Renal cortex interstitium (tissue), 11 donors: ENCODE measurements at regions not wholly inside any gene's neighbourhood (a gene's known extent, or its start where the extent isn't known, plus 50 kb on each side); places are given as distances from the start of the nearest gene placed in this dataset.

Source experiments
- DNase-seq, 11 donors: peaks; one replicate each; pipeline ENCODE4 v3.0.0-alpha.2; 2013; ENCODE audit warnings: low read depth in 9 of 11, low spot score in 4 of 11; ENCODE audit errors: extremely low read depth in 1 of 11

GRCh38 chr5:23385036-23385435, 122.4 kb upstream of the PRDM9 start:
- no peak for DNase-seq

DNA sequence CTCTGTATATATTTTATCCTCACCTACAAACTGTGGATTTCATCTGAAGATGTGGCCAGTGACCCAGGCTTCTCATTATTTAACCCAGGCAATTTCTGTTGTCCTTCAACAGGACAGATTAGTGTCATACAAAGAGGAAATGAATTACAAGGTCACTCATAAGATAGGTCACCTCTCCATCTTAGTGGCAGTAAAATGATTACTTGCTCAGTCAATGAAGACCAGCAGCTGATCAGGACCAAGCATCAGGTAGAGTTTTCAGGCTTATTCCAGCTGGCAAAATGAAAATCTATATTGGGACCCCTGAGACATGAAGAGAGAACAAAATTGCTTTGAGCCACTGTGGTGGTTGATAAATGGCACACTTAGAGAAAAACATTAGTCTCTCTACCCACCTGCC, 135.2 kb upstream of the PRDM9 start:
- no peak for DNase-seq

GRCh38 chr5:23368393-23368792, 139.0 kb upstream of the PRDM9 start:
- DNase-seq = no peak

- no peak for DNase-seq
These were observed 139.5 kb upstream of the PRDM9 start for GRCh38 chr5:23367874-23368273.

DNA sequence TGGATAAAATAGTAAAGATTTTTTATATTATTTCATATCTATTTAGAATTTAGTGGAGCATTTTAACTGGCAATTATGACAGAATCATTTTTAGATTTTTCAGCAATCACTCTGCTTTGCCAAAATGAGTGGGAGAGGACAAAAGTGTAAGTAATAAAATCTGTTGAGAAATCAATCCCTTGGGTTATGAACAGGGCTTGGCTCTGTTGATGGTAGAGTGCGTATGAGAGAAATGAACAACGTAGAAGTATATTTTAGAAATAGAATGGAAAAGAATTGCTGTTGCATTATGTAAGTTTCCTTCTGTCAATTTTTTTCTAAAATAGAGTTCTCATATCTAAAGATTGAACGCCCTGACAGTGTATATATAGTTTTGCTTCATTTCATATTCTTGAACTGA, 154.1 kb upstream of the PRDM9 start:
- DNase-seq = no peak

GRCh38 chr5:23352446-23352845, 155.0 kb upstream of the PRDM9 start:
- no peak for DNase-seq

DNA sequence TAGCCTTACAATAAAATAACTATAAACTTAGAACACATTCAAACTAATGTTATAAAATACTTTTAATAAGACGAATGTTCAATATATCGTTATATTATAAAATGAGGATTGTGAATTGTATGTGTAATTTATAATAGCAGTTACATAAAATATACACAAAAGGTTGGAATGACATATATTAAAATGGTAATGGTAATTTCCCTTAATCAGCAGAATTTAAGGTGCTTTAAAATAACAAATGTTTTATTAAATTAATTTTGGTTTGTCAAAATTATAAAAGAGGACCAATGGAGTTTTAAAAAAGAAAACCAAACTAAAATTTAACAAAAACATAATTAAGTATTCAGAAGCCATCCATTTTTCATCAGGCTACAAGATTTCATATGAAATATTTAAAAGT, 164.3 kb upstream of the PRDM9 start:
- no peak for DNase-seq

DNA sequence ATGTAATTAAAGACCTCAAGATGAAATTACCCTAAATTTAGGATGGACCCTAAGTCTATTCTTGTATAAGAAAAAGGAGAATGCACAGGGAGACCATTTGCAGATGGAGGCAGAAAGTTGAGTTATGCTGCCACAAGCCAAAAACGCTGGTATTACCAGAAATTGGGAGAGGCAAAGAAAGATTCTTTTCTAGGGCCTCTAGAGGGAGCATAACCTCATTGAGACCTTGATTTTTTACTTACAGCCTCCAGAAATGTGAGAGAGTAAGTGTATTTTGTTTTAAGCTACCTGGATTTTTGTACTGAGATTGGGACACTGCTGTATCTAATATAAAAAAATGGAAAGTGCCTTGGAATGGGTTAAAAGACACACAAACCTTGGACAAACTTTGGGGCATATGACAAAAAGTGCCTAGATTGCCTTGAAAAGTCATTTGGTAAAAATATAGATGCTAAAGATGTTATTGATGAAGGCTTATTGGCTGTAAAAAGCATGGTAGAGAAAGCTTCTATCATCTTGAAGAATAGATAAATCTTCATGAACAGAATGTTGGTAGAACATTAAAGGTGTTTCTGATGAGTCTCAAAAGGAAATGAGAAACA, 174.7 kb upstream of the PRDM9 start:
- DNase-seq = peak in 1 of 11 donors; percentile 7

DNA sequence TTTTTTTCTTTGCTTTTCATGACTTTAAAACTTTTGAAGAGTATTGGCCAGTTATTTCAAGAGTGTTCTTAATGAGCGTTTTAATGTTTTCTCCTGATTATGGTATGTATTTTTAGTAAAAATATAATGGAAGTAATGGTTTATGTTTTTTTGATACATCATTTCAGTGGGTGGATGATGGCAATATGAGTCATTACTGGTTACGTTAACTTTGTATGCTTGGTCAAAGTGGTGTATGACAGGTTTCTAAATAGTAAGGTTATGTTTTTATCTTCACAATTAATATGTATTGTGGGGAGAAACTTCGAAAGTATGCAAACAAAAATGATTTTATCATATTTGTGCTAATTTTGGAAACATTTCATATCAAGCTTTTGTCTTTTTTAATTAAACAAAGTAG, 176.7 kb upstream of the PRDM9 start:
- DNase-seq = no peak

GRCh38 chr5:23319901-23320300, 187.5 kb upstream of the PRDM9 start:
- DNase-seq = peak in 4 of 11 donors; percentile 10 to 24 (median 12)

- no peak for DNase-seq
These were observed 188.4 kb upstream of the PRDM9 start for GRCh38 chr5:23318960-23319359.

DNA sequence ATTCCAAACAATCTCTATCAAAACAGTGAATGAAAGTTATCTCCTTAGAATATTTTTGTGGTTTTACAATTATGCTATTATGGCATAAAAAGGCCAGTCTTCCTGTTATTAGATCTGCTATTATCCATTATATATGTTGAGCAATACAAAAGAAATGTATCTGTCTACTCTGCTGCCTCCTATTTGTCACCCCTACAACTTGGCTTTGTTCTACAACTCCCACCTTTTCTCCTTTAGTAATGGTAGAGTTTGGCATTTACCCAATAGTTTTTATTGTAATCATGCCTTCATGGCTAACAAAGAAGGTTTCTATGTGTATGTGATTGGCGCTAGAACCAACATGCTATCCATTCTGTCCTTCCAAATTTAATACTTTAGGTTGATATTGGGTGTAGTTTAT, 189.2 kb upstream of the PRDM9 start:
- DNase-seq = no peak

GRCh38 chr5:23316060-23316591, 191.3 kb upstream of the PRDM9 start:
- DNase-seq = no peak

- no peak for DNase-seq
These were observed 192.6 kb upstream of the PRDM9 start for GRCh38 chr5:23314827-23315226.

DNA sequence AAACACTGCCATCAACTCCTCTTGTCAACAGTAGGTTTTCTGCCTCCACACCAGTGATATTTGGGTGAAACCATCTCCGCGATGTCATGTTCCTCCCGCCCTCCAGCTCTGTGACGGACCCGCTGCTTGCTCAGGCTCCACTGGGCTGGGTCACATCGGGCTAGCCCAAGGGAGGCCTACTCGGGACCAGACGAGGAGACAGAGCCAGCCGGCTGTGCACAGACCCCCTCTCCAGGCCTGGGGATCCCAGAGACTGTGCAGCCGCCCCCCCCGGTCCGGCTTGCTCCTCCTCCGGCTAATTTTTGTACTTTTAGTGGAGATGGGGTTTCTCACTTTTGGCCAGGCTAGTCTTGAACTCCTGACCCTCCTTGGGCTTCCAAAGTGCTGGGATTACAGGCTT, 202.4 kb upstream of the PRDM9 start:
- no peak for DNase-seq

GRCh38 chr5:23303836-23304235, 203.6 kb upstream of the PRDM9 start:
- no peak for DNase-seq

GRCh38 chr5:23303435-23303834, 204.0 kb upstream of the PRDM9 start:
- no peak for DNase-seq

DNA sequence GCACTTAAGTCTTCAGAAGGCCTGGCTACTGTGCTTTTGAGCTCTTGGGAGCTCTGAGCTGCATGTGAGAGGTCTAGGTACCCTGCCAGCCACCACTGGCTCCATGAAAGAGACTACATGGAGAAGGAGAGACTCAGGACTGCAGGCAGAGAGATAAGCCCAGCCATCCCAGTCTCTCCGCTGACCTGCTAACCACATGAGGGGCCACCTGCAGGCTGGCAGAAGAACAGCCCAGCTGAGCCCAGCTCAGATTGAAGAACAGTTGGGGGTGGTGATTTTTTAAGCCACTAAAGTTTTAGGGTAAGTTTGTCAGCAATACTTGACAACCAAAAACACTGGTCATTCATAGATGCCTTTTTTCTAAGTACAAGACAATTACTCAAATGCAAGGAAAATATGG, 205.0 kb upstream of the PRDM9 start:
- no peak for DNase-seq

DNA sequence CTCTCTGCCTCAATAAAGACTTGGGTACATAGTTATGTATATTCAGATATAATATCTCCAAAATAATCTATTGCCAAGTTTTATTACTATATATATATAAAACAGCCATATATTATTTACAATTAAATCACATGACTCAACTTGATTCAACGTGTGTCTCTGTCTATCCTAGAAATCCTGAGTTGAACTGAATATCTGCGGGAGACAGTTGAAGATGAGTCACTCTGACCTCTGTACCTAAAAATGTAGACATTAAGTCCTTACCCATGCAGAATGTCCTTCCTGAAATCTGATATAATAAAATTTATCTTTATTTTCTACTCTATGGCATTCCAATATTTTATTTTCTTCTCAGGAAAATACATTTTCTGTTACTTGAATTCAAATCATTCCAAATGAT, 218.2 kb upstream of the PRDM9 start:
- DNase-seq = no peak

- no peak for DNase-seq
These were observed 222.8 kb upstream of the PRDM9 start for GRCh38 chr5:23284656-23285055.

DNA sequence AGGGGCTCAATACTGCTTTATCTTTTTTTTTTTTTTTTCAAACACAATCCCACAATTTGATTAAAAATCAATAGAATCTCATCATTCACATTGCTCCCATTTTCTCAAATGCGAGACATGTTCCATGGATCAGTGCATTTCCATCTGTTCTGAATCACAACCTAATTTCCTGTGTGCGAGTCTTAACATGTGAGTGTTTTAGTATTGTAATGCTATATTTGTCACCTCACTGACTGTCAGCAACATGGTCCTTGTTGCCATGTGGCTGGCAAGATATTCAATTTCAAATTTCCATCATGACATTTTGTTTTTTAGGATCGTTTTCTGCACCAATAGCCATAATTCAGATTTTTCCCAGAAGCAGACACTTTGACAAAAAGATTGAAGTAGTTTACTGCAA, 233.2 kb upstream of the PRDM9 start:
- no peak for DNase-seq

DNA sequence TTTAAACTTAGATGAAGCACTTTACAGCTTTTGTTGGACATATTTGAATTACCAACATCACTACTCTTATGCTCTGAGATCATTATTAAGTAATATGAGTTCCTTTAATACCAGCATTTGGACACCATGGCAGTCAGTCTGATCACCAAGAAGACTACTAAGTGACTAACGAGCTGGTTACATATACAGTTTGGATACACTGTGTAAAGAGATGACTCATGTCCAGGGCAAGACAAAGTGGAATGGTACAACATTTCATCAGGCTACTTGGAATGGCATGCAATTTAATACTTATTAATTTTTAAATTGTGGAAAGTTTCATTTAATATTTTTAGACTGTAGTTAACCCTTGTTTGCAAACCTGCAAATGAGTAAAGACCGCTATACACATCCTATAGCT, 237.4 kb upstream of the PRDM9 start:
- no peak for DNase-seq
